HG02973 (cell line): ENCODE measurements at regions not wholly inside any gene's neighbourhood (a gene's known extent, or its start where the extent isn't known, plus 50 kb on each side); places are given as distances from the start of the nearest gene placed in this dataset.
"Not testable (repeated sequence)": the region's sequence is repeated elsewhere in the genome, so short reads cannot be mapped to it uniquely, and the experiment has no call there.

Experiments used
- ATAC-seq: cut with Tn5 transposase; IDR thresholded peaks from one replicate; pipeline ENCODE4 v1.9.1; 2021; ENCODE audit warnings: moderate library complexity; ENCODE audit not compliant: unreplicated experiment

GRCh38 chr4:38411981-38412536 lies 251.9 kb upstream of the KLF3 start:
- no peak for ATAC-seq

DNA sequence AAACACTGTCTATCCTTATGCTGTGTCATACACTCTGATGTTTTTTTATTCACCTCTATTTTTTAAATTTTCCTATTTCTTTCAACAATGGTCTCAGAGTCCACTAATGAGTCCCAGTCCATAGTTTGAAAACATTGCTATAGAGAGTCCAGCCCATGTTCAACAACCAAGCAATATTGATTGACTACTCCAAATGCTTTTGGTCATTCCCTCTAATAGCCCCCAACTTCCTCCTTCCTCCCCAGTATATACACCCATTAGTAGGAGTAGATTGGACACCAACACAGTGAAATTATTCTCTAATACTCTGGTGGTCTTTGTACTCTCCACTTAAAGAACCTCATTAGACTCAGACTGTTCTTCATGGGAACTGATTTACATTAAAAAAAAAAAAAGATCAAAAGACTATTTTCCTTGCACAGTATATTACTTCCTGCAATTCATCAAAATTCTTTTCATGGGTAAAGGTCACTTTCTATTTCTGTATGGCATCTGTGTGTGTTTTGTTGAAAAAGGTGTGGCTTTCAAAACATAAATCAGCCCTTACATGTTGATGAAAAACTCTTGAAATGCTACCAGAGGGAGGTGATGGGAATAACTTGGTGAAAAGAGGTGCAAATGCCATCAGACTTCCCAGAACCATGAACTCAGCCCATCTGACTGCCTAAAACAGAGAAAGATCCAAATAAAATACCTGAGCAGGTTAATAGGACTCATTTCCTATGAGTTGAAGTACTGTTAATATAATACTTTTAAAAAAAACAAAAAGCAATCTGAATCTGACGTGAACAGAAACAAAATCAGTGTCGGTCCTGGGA lies 250.3 kb upstream of the KLF3 start:
- no peak for ATAC-seq

DNA sequence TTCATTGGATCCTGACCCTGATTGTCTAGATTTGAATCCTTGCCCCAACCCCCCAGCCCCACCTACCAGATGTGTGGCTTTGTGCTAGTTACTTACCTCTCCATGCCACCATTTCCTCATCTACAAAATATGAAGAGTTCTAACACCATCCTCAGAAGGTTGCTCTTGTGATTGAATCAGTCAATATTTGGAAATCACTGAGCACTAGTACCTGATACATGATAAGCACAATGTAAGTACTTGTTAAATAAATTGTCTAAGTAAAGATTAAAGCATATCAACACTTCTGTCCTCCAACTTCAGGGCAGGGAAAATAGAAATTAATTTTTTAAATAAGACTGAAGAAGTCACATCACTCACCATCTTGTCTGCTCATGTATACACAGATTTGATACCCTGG lies 249.6 kb upstream of the KLF3 start:
- ATAC-seq: no peak

DNA sequence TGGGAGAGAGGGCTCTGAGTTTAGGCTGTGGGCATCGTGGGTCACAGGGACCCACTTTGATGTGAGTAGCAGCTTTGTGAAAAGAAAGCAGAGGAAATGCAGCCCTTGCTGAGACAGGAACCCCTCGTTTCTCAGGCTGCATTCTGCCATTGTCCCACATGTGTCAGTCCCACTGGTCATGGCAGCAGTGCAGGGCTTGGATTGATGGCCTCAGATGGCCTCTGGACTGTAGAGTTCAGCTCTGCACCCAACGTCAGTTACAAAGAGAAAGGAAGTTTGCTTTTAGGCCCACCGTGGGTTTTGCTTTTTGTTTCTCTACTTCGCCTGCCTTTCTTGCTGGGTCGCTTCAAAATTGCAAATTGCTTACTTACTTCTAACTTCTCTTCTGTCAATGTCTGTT lies 248.3 kb upstream of the KLF3 start:
- ATAC-seq: no peak

GRCh38 chr4:38416450-38417014 lies 247.5 kb upstream of the KLF3 start:
- no peak for ATAC-seq

DNA sequence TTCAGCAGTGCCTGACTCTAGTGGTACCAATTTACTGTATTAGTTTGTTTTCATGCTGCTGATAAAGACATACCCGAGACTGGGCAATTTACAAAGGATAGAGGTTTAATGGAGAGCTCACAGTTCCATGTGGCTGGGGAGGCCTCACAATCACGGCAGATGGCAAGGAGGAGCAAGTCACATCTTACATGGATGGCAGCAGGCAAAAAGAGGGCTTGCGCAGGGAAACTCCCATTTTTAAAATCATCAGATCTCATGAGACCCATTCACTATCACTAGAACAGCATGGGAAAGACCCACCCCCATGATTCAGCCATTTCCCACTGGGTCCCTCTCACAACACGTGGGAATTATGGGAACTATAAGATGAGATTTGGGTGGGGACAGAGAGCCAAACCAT lies 243.7 kb upstream of the KLF3 start:
- not testable (repeated sequence) for ATAC-seq

- no peak for ATAC-seq
Measured at GRCh38 chr4:38422850-38423249, 241.1 kb upstream of the KLF3 start.

GRCh38 chr4:38424151-38424871 lies 239.7 kb upstream of the KLF3 start:
- ATAC-seq: no peak

GRCh38 chr4:38426532-38426931 lies 237.5 kb upstream of the KLF3 start:
- no peak for ATAC-seq

GRCh38 chr4:38430841-38431240 lies 233.2 kb upstream of the KLF3 start:
- no peak for ATAC-seq

- no peak for ATAC-seq
Measured at GRCh38 chr4:38442073-38442788, 221.8 kb upstream of the KLF3 start.

- ATAC-seq: no peak
Measured at GRCh38 chr4:38449506-38450174, 214.4 kb upstream of the KLF3 start.

DNA sequence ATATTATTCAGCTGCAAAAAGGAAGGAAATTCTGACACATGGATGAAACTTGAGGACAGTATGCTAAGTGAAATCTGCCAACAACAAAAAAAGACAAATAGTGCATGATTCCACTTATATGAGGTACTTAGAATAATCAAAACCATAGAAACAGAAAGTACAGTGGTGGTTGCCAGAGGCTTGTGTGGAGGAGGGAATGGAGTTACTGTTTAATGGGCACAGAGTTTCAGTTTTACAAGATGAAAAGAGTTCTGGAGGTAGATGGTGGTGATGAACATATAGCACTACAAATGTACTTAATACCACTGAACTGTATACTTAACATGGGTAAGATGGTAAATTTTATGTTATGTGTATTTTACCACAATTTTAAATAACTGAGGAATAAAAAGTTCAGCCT lies 212.0 kb upstream of the KLF3 start:
- no peak for ATAC-seq

DNA sequence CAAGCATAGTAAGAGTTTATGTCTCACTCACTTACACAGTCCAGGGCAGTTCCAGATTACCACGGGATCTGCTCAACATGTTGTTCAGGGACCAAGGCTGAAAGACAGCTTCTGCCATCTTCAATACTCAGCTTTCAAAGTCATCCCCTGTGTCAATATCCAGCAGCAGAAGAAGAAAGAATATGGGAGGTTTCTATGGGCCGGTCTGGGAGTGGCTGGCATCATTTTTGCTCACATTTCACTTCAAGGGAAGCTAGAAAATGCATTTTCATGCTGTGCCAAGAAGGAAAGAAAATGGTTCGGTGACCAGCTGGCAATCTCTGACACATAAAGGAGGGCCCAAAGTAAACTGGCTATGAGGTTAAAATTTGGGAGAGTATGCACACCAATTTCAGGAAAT lies 211.5 kb upstream of the KLF3 start:
- no peak for ATAC-seq

GRCh38 chr4:38453253-38453881 lies 210.6 kb upstream of the KLF3 start:
- ATAC-seq: no peak

- no peak for ATAC-seq
Measured at GRCh38 chr4:38454284-38454683, 209.7 kb upstream of the KLF3 start.

DNA sequence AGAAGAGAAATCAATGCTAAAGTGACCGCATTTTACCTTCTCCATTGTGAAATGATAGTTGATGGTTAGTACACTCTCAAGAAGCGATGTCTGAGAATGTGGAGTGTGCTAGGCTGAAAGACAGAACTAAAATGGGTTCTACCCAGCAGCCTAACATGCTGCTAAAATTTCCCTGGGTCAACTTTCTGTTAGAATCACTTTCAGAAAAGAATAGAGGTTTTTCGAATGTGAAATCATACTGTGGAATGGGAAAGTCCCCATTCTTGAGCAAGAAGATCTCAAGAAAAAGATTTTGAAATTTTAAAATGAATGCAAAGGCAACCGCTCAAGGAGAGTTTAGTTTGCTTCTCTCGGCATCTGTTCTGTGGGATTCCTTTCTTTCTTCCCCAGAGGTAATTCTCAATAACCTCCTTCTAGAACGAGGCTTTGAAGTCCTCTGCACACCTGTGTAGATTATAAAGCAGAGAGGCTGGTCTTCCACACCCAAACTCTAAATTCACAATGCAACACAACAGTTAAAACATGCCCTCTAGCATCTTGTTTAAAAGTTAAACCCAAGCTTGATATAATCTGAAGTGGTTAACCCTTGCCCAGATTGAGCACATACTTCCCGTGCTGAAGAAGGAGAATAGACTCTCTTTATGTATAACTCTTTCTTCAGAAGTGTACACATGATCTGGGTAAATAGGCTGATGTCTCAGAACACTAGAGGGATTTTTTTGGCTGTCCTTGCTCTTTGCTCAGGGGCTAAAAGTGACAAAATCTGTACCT lies 208.7 kb upstream of the KLF3 start:
- ATAC-seq: peak; percentile 58

- ATAC-seq: no peak
Measured at GRCh38 chr4:38456096-38456495, 207.9 kb upstream of the KLF3 start.

- ATAC-seq: no peak
Measured at GRCh38 chr4:38461342-38461741, 202.7 kb upstream of the KLF3 start.
